IgD-negative memory B cell (primary cell): ENCODE measurements at regions not wholly inside any gene's neighbourhood (a gene's known extent, or its start where the extent isn't known, plus 50 kb on each side); places are given as distances from the start of the nearest gene placed in this dataset.
A peak's percentile ranks its signal among the peaks of the same experiment; 100 is the strongest.

Experiments used
- H3K27ac Mint-ChIP-seq, 3 donors: one replicate each; pipeline ENCODE4 v1.8.0; 2020 to 2022; ENCODE audit warnings: mild to moderate bottlenecking in 3 of 3, mixed read lengths in 3 of 3, moderate library complexity in 1 of 3
- H3K27me3 Mint-ChIP-seq: one replicate; pipeline ENCODE4 v1.8.0; 2021; ENCODE audit warnings: mixed read lengths
- H3K36me3 Mint-ChIP-seq: one replicate; pipeline ENCODE4 v1.8.0; 2020; ENCODE audit warnings: mild to moderate bottlenecking, mixed read lengths
- H3K4me1 Mint-ChIP-seq, 3 donors: one replicate each; pipeline ENCODE4 v1.8.0; 2020 to 2022; ENCODE audit warnings: mixed read lengths in 3 of 3, mild to moderate bottlenecking in 1 of 3
- H3K4me3 Mint-ChIP-seq, 4 donors: one replicate each; pipeline ENCODE4 v1.8.0; 2020 to 2022; ENCODE audit warnings: mild to moderate bottlenecking in 4 of 4, mixed read lengths in 4 of 4, moderate library complexity in 3 of 4
- H3K9me3 Mint-ChIP-seq, 3 donors: one replicate each; pipeline ENCODE4 v1.8.0; 2020 to 2021; ENCODE audit warnings: mixed read lengths in 3 of 3, mild to moderate bottlenecking in 1 of 3

DNA sequence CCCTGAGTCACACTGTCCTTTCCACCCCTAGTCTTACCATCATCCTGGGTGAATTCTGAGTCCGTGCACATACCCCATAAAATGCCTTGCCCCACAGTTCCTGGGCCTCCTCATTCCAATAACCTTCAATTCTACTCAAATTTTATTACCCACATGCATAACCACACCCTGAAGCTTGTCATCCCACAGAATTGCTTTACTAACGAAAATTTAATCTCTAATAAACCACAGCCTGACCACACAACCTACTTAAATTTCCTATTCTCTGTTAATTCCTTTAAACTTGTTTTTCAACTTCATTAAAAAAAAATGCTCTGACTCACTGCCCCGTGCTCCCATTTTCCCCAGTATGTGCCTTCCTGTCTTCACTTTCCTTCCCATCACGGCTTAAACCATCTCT, 205.9 kb downstream of the PHLDA1 start:
- no peaks in the 10 kb centered on the region for H3K4me1 Mint-ChIP-seq
- peaks cover 0 to 5% (median 0%) of the 10 kb centered on the region in 3 donors for H3K9me3 Mint-ChIP-seq
- H3K36me3 Mint-ChIP-seq: no peaks in the 10 kb centered on the region
- no peak overlapping the region for H3K4me3 Mint-ChIP-seq
- H3K27ac Mint-ChIP-seq: no peak overlapping the region
- H3K27me3 Mint-ChIP-seq: peaks cover 1% of the 10 kb centered on the region

DNA sequence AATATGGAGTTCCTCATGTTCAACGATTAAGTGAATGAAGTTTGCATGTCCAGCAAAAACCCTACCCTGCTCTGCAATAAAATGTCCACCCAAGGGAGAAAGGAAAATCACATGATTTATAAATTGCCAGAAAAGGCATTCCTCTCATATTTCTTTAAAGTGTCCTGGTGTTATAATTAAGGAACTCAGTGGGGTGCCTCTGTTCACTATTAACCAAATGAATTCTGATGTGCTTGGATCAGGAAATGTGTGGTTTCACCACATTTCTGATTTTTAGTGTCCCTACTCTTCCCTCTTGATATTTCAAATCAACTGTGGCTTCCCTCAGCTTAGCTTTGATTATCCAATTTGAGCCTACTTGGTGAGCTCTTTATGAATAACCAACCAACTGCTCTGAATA, 208.1 kb downstream of the PHLDA1 start:
- Mint-ChIP-seq H3K9me3 (peaks cover 0 to 5% (median 0%) of the 10 kb centered on the region in 3 donors), H3K27ac (no peak overlapping the region), H3K27me3 (peaks cover 1% of the 10 kb centered on the region), H3K36me3 (no peaks in the 10 kb centered on the region), H3K4me1 (no peaks in the 10 kb centered on the region), H3K4me3 (no peak overlapping the region)

DNA sequence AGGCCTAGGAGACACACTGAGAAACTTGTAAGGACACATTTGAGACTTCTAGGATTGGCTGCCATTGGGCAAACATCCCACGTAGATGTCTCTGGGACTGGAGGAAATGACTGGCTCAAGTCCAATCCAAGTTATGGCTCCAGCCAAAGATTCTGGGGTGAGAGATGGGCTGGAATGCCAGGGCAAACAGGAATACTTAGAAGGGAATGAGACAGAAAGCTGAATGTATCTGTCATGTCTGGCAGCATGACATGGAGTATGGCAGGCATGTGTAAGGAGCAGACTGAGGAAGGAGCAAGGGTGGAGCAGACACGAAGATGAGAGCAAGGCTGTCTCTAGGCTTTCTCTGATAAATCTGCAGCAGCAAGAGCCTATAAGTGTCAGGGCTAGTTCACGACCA, 209.2 kb downstream of the PHLDA1 start:
- H3K4me3 Mint-ChIP-seq: no peak overlapping the region
- no peaks in the 10 kb centered on the region for H3K4me1 Mint-ChIP-seq
- no peaks in the 10 kb centered on the region for H3K27me3 Mint-ChIP-seq
- no peak overlapping the region for H3K27ac Mint-ChIP-seq
- H3K36me3 Mint-ChIP-seq: no peaks in the 10 kb centered on the region
- H3K9me3 Mint-ChIP-seq: peaks cover 0 to 5% (median 0%) of the 10 kb centered on the region in 3 donors

DNA sequence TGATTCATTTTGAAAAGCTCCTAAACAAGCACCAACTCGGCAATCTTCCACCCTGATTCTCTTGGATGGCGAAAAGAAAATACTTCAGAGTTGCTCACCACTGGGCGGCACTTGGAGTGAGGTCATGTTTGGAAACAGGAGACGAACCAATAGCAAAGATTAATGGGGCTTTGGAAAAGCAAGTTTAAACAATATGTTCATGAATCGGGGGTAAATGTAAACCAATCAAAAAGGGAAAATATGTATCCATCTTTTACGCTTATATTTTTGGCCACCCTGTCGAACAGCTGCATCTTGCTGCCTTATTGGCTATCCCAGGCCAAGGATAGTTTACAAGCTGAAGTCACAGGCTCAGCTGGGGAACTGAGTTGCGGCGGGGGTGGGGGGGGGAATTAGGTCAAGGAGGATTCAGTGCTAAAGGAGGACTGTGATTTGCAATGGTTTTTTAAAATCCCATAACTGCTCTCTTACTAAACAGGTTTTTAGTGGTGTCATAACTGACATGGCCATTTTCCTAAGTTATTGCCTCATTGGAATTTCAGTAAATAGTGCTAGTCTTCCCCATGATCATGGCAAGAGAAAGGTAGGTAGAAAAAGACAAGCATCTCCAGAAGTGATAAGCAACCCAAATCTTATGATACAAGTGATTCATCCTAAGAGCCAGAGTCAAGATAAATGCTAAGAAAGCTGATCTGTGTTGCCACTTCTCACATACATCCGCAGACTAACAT, 210.6 kb downstream of the PHLDA1 start:
- no peaks in the 10 kb centered on the region for H3K27me3 Mint-ChIP-seq
- H3K27ac Mint-ChIP-seq: no peak overlapping the region
- H3K9me3 Mint-ChIP-seq: peaks cover 0 to 3% (median 0%) of the 10 kb centered on the region in 3 donors

DNA sequence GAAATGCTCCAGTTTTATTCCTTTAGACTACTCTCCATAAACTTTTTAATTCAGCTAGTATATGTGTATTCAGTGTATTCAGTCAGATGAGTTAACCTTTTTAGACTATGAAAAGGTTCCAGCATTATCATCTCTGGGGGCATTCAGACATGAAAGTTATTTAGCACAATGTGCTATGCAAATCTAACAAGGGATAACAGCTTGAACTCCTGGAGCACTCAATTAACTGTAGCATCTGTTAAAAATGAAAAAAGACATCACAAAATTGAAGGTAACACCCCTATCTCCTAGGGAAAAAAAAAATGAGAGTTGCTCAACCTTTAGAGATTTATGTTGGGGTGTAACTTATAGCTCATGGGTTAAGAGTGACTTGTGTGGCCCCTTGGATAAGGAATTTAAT, 211.5 kb downstream of the PHLDA1 start:
- Mint-ChIP-seq H3K4me3 (no peak overlapping the region), H3K27ac (no peak overlapping the region), H3K36me3 (no peaks in the 10 kb centered on the region), H3K4me1 (peaks cover 0 to 5% (median 2%) of the 10 kb centered on the region in 3 donors), H3K27me3 (no peaks in the 10 kb centered on the region), H3K9me3 (peaks cover 0 to 3% (median 0%) of the 10 kb centered on the region in 3 donors)

More for the DNA sequence above, 210.6 kb downstream of the PHLDA1 start:
- Mint-ChIP-seq H3K4me1 (peaks cover 0 to 2% (median 0%) of the 10 kb centered on the region in 3 donors), H3K36me3 (no peaks in the 10 kb centered on the region), H3K4me3 (no peak overlapping the region)

DNA sequence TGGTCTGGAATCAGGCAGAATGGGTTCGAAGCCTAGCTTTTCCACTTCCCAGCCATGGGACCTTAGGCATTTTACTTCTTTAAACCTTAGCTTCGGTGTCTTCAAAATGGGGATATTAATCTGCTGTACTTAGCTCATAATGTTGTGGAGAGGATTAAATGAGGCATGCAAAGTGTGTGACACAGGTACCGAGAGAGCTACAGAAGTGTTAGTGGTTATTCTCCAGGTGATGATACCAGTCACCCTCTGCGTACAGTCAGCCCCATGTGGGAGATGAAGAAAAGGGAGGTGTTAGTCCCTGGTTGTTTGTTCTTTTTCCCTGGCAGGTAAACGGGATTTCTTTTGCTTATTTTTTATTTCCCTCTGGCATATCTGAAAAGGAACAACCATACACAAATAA, 212.1 kb downstream of the PHLDA1 start:
- Mint-ChIP-seq H3K27me3 (no peaks in the 10 kb centered on the region), H3K36me3 (no peaks in the 10 kb centered on the region), H3K4me1 (peaks cover 0 to 9% (median 2%) of the 10 kb centered on the region in 3 donors), H3K4me3 (no peak overlapping the region), H3K9me3 (peaks cover 0 to under 1% (median 0%) of the 10 kb centered on the region in 3 donors), H3K27ac (no peak overlapping the region)

DNA sequence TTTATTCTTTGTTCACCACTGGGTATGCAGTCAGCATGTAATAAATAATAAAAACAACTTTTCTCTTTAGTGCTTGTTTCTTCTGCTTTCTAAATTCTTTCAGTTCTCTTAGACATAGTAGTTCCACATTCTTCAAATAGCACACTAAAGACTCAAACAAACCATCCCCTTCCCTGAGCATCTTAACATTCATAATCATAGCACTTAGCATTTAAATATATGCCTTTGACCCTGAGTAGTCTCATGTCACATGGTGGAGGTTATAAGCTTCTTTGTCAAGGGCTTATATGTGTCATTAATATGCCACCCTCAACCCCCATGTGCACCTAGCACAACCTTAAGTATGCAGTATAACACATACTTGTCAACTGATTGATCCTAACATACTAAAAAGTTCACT, 212.7 kb downstream of the PHLDA1 start:
- Mint-ChIP-seq H3K27ac (no peak overlapping the region), H3K4me1 (peaks cover 0 to 9% (median 2%) of the 10 kb centered on the region in 3 donors), H3K36me3 (no peaks in the 10 kb centered on the region), H3K4me3 (no peak overlapping the region), H3K9me3 (no peaks in the 10 kb centered on the region), H3K27me3 (no peaks in the 10 kb centered on the region)

DNA sequence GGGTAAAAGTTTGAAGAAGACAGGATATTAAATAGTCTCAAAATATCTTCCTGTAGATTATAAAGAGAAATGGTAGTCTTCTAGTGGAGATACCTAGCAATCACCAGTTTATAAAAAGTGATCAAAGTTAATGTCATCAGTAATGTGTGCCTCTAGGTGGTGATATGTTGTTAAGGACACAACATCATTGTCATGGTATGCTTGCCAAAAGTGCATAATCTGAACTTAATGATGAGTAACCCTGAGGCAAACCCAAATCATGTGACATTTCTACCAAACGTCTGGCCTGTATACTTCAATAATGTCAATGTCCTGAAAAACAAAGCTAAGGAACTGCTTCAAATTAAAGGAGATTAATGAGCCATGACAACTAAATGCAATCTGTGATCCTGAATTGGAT, 214.7 kb downstream of the PHLDA1 start:
- Mint-ChIP-seq H3K9me3 (no peaks in the 10 kb centered on the region), H3K4me3 (no peak overlapping the region), H3K27me3 (no peaks in the 10 kb centered on the region), H3K36me3 (no peaks in the 10 kb centered on the region), H3K4me1 (peaks cover 0 to 13% (median 11%) of the 10 kb centered on the region in 3 donors), H3K27ac (no peak overlapping the region)

DNA sequence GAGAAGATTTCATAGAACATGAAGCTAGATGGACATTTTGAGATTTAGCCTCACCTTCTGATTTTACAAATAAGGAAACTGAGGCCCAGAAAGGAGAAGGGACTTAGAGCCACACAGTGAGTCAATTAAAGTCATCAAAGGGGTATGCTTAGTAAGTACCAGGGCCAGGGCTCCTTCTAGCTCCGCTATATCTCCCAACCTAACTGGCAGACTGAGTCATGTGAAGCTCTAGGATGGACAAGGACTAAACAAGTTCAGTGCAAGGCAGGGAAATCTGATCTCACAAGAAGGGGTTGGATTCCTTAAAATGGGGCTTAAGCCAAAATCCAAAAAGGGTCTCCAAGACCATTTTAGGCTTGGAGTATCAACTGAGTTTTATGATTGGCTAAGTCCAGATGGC, 215.8 kb downstream of the PHLDA1 start:
- no peaks in the 10 kb centered on the region for H3K9me3 Mint-ChIP-seq

DNA sequence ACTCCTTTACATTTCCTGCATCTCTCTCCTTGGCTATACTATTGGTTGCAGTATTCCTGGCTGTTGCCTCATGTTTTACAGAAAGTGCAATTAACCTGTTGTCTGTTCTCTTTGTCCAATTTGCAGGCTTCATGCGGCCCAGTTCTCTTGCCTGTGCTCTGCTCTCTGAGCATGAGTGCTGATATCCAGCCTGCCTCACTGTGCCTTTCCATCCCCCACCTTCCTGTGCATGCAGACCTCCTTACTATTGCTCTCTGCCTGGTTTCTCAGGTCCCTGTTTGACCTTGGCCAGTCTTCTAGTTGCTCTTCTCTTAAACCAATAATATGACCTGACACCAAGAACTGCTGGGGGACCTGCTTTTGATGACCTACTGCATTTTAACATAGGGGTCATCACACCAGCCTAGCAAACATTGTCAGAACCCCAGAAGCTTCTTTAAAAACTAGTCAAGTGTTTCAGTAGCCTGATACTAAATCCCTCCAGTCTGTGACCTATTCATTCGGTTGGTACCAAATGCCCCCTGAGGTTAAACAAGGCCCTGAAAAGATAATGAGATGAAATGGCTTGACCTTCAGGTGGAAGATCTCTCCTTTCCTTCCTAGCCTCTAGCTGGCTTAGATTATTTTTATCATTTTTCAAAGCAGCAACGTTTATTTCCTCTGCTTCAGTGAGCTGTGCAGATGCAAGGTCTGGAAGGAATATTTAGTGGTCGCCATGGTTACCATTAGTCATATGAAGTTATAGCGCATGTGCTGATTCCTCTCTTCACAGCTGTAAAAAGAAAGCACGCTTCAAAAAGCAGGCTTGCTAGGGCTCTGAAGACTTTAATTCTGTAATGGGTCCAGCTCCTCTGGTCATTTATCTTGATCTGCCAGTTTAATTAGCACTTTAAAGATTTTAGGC, 216.5 kb downstream of the PHLDA1 start:
- H3K9me3 Mint-ChIP-seq: no peaks in the 10 kb centered on the region
- peaks cover 3 to 13% (median 12%) of the 10 kb centered on the region in 3 donors for H3K4me1 Mint-ChIP-seq
- peak overlapping the region in 1 of 3 donors; percentile 60 for H3K27ac Mint-ChIP-seq
- no peaks in the 10 kb centered on the region for H3K27me3 Mint-ChIP-seq
- no peak overlapping the region for H3K4me3 Mint-ChIP-seq
- H3K36me3 Mint-ChIP-seq: no peaks in the 10 kb centered on the region

More for the DNA sequence above, 215.8 kb downstream of the PHLDA1 start:
- Mint-ChIP-seq H3K27ac (peak overlapping the region in 1 of 3 donors; percentile 60), H3K4me3 (no peak overlapping the region), H3K36me3 (no peaks in the 10 kb centered on the region), H3K4me1 (peaks cover 3 to 13% (median 12%) of the 10 kb centered on the region in 3 donors), H3K27me3 (no peaks in the 10 kb centered on the region)

DNA sequence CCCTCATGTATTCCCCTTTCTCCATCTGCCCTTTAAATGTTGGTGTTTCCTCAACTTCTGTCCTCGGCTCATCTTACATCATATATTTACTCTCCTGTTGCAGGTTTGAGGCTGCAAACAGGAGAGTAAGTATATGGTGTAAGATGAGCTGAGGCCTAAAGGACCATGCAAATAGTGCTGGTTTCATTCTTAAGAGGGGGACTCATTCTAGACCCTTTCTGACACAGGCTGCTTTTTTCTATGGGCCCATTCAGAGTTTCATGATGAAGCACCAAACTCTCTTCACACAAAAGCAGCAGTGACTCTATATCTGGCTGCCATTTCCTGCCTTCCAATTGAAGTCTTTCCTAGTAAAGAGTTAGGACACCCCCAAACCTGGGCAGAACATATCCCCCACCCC, 218.5 kb downstream of the PHLDA1 start:
- H3K4me3 Mint-ChIP-seq: peak overlapping the region in 1 of 4 donors; percentile 24
- H3K9me3 Mint-ChIP-seq: peaks cover 2 to 5% (median 3%) of the 10 kb centered on the region in 3 donors
- H3K27me3 Mint-ChIP-seq: peaks cover 1% of the 10 kb centered on the region
- H3K27ac Mint-ChIP-seq: peak overlapping the region in 1 of 3 donors; percentile 59
- peaks cover 3 to 13% (median 13%) of the 10 kb centered on the region in 3 donors for H3K4me1 Mint-ChIP-seq
- no peaks in the 10 kb centered on the region for H3K36me3 Mint-ChIP-seq

DNA sequence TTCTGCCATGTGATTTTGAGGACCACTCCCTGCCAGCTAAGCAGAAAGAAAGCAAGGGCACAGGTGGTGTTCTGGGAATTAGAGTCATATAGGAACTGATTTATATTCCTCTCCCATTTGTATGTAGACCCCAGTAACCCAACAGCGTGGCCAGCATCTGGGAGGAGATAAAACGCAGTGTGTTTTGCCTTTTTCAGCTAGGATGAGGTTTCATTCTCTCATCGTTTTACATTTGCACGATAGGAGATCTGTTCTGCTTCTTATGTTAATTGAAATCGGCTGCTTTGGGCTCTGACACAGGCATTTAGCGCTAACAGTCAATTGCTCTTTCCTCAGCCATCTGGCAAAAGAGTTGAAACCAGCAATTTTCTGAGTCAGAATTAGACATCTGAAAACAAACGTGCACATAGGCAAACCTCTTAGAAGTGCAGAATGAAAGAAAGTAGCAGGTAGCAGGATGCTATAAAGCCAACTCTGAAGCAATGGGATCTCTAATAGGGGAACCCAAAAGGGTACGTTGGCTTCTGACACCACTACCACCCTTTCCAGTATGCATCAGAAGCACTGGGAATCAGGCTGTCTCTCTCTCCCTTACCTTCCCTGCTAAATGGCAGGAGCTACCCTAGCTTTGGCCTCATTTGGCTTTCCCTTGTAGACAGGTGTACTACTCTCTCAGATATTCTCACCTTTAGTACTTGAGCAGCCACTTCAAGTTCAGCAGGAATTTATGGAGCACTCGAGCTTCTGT, 219.1 kb downstream of the PHLDA1 start:
- Mint-ChIP-seq H3K27me3 (peaks cover 1% of the 10 kb centered on the region), H3K36me3 (no peaks in the 10 kb centered on the region), H3K9me3 (peaks cover 2 to 5% (median 3%) of the 10 kb centered on the region in 3 donors), H3K27ac (peak overlapping the region in 1 of 3 donors; percentile 59), H3K4me1 (peaks cover 3 to 13% (median 13%) of the 10 kb centered on the region in 3 donors), H3K4me3 (no peak overlapping the region)

DNA sequence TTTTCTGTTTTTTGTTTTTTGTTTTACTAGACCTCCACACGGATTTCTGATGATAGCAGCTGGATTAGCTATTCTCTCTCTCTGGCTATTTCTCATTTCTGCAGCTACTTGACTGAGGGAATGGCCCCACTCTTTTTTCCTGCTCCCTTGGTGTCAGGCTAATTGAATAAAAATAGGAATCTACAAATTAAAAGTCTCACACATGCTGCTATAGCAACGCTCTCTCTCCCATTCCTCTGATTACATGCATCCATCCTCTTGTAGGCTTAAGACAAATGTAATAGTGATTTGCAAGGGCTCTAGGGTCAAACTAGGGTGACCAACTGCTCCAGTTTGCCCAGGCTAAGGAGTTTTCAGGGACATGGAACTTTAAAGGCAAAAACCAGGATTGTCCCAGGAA, 221.8 kb downstream of the PHLDA1 start:
- peaks cover 1% of the 10 kb centered on the region for H3K27me3 Mint-ChIP-seq
- no peaks in the 10 kb centered on the region for H3K36me3 Mint-ChIP-seq
- H3K9me3 Mint-ChIP-seq: peaks cover 2 to 8% (median 3%) of the 10 kb centered on the region in 3 donors
- peaks cover 3 to 11% (median 5%) of the 10 kb centered on the region in 3 donors for H3K4me1 Mint-ChIP-seq
- H3K27ac Mint-ChIP-seq: no peak overlapping the region
- H3K4me3 Mint-ChIP-seq: no peak overlapping the region

DNA sequence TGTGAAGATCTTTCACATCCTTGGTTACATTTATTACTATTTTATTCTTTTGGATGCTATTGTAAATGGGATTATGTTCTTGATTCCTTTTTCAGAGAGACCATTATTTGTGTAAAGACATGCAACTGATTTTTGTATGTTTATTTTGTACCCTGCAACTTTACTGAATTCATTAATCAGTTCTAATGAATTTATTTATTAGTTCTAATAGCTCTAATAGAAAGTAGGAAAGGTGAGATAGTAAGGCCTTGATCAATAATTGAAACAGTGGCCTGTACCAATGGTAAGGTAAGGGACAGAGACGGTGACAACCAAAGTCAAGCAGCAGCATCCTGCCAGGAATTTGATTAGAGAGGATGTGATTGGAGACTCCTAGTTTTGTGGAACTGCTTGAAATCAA, 224.1 kb downstream of the PHLDA1 start:
- Mint-ChIP-seq H3K27ac (no peak overlapping the region), H3K9me3 (peaks cover 2 to 8% (median 3%) of the 10 kb centered on the region in 3 donors), H3K4me1 (peaks cover 3 to 6% (median 4%) of the 10 kb centered on the region in 3 donors), H3K36me3 (no peaks in the 10 kb centered on the region), H3K4me3 (no peak overlapping the region), H3K27me3 (peaks cover 1% of the 10 kb centered on the region)
